Heart left ventricle (tissue), 16 donors: ENCODE measurements at regions not wholly inside any gene's neighbourhood (a gene's known extent, or its start where the extent isn't known, plus 50 kb on each side); places are given as distances from the start of the nearest gene placed in this dataset.

ENCODE experiments used
- ATAC-seq, 4 donors: fragments of 200-7000 bp; cut with Tn5 transposase; one replicate each; pipeline ENCODE4 v1.9.1; 2020 to 2022; ENCODE audit warnings: moderate library complexity in 4 of 4, mild to moderate bottlenecking in 3 of 4, moderate number of reproducible peaks in 1 of 4
- DNase-seq, 5 donors: peaks; one replicate each; pipeline ENCODE4 v3.0.0-alpha.2; 2020
- H3K27ac ChIP-seq, 12 donors: fragments of 200-600 bp; sonication (generic) in 4 of 12; one replicate each; pipeline versions ENCODE4 v1.5.0 to v1.8.0; 2016 to 2022; ENCODE audit warnings: mild to moderate bottlenecking in 2 of 12
- H3K27me3 ChIP-seq, 9 donors: fragments of 200-600 bp; sonication (generic) in 2 of 9; one replicate each; pipeline versions ENCODE4 v1.5.1 to v1.8.0; 2016 to 2022; ENCODE audit warnings: mild to moderate bottlenecking in 3 of 9
- H3K36me3 ChIP-seq, 9 donors: fragments of 200-600 bp; sonication (generic) in 2 of 9; one replicate each; pipeline versions ENCODE4 v1.5.0 to v1.8.0; 2018 to 2022; ENCODE audit warnings: mild to moderate bottlenecking in 2 of 9
- H3K4me1 ChIP-seq, 12 donors: fragments of 200-600 bp; sonication (generic) in 4 of 12; one replicate each; pipeline versions ENCODE4 v1.5.0 to v1.8.0; 2016 to 2022; ENCODE audit warnings: mild to moderate bottlenecking in 3 of 12
- H3K4me3 ChIP-seq, 12 donors: fragments of 200-600 bp; sonication (generic) in 4 of 12; one replicate each; pipeline versions ENCODE4 v1.5.0 to v1.8.0; 2017 to 2022; ENCODE audit warnings: mild to moderate bottlenecking in 9 of 12, moderate library complexity in 4 of 12
- H3K9me3 ChIP-seq, 12 donors: fragments of 200-600 bp; sonication (generic) in 4 of 12; one replicate each; pipeline versions ENCODE4 v1.5.0 to v1.8.0; 2016 to 2022; ENCODE audit warnings: mild to moderate bottlenecking in 1 of 12
- POLR2A ChIP-seq, 2 donors: fragments of 450-650 bp; IDR thresholded peaks; one replicate each; pipeline ENCODE4 v1.6.1; 2017; ENCODE audit warnings: antibody characterized with exemption in 2 of 2, mild to moderate bottlenecking in 2 of 2, moderate library complexity in 2 of 2
- WGBS, 4 donors: extraction: QIAGEN DNeasy Blood & Tissue Kit in 2 of 4; methylation state at CpG; one replicate each; pipeline versions ENCODE4 v1.1.5 to v1.1.7; 2013 to 2018; 5-methylcytosine and 5-hydroxymethylcytosine counted together
- intact Hi-C, 10 donors: fragments of 100-400 bp; cut with DNase I; formaldehyde crosslinking; loops; one replicate each; pipeline versions ENCODE4 v1.11.1 to v1.14.2; 2022
- TF ChIP-seq, protein P1 (sequence below), 12 donors: fragments of 200-600 bp; sonication (generic) in 4 of 12; IDR thresholded peaks; one replicate each; pipeline versions ENCODE4 v1.5.0 to v1.8.0; 2018 to 2022; ENCODE audit warnings: antibody characterized with exemption in 12 of 12, mild to moderate bottlenecking in 5 of 12
- donor health status: ischemic (EF 13 %, LVEDD 7.1; RV severe dilation, severe dysfunction).
- donor health status: healthy with polysubstance abuse.
- donor health status: DM: no; HTN: yes; CAD: no.
- donor health status: DM: no; HTN: no; CAD: no.
- donor health status: ischemic (EF 25% LVEDD 6.9; RV normal size, moderate dysfunction).
- donor health status: ischemic (EF 25% LVEDD 5.7; RV mildly dilated, moderate dysfunction).
- donor health status: healthy.
- donor health status: DM: yes; HTN: yes; CAD: no.
- donor health status: ischemic (EF 35%, LVEDD 5.7; RV mildly dilated, moderate dysfunction).
- donor health status: nonischemic (EF 11% LVEDD 7.7; RV severe dilation, severe dysfunction).
- donor health status: DM: yes; HTN: yes; CAD: no.
- donor health status: PGD.
- donor health status: ischemic (EF 29% LVEDD 5.4; RV normal size, mild dysfunction).
- donor health status: nonischemic (EF 23%, LVEDD 6.1; RV moderate dilation, normal function).

DNA sequence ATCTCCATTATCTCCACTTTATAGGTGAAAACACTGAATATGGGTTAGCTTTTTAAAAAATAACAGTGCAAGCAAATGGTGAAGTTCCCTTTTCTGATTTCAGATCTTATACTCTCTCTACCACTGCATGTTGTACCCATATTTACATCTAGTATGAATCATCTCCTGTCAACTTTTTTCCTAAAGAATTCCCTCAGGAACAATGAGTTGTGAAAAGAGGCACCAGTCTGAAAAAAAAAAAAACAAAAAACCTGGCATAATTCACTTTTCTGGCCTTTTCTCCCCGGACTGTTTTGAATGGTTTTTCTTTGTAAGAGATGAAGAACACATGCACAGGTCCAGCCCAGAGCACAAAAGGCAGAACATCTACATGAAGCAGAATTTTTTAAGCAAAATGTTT is 596.0 kb downstream of the COL12A1 start:
- no peak for DNase-seq
- Histone ChIP-seq H3K36me3 (no peaks in the 10 kb centered on the region), H3K4me3 (no peak overlapping the region), H3K9me3 (no peaks in the 10 kb centered on the region), H3K4me1 (peaks cover 0 to 20% (median 0%) of the 10 kb centered on the region in 12 donors), H3K27ac (no peak overlapping the region), H3K27me3 (no peaks in the 10 kb centered on the region)
- no peak for ATAC-seq
- WGBS, 4 donors = 50 to 67% (median 59%) methylated on average over 1 of the region's 1 CpG
- TF ChIP-seq, protein P1, sequence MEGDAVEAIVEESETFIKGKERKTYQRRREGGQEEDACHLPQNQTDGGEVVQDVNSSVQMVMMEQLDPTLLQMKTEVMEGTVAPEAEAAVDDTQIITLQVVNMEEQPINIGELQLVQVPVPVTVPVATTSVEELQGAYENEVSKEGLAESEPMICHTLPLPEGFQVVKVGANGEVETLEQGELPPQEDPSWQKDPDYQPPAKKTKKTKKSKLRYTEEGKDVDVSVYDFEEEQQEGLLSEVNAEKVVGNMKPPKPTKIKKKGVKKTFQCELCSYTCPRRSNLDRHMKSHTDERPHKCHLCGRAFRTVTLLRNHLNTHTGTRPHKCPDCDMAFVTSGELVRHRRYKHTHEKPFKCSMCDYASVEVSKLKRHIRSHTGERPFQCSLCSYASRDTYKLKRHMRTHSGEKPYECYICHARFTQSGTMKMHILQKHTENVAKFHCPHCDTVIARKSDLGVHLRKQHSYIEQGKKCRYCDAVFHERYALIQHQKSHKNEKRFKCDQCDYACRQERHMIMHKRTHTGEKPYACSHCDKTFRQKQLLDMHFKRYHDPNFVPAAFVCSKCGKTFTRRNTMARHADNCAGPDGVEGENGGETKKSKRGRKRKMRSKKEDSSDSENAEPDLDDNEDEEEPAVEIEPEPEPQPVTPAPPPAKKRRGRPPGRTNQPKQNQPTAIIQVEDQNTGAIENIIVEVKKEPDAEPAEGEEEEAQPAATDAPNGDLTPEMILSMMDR (IDR thresholded peaks at IDR 0.05) = no peak
- no peak for TF ChIP-seq POLR2A (IDR thresholded peaks at IDR 0.05)
- intact Hi-C loops = no loop called here

GRCh38 chr6:74607934-74608333 is 597.9 kb downstream of the COL12A1 start:
- peaks cover 0 to 20% (median 0%) of the 10 kb centered on the region in 12 donors for H3K4me1 ChIP-seq
- DNase-seq (no peak), ATAC-seq (no peak)
- intact Hi-C loops = no loop called here
- no peak overlapping the region for H3K4me3 ChIP-seq
- H3K9me3 ChIP-seq = no peaks in the 10 kb centered on the region
- H3K27ac ChIP-seq = peak overlapping the region in 1 of 12 donors; percentile 43
- H3K27me3 ChIP-seq = no peaks in the 10 kb centered on the region
- H3K36me3 ChIP-seq = no peaks in the 10 kb centered on the region
- TF ChIP-seq POLR2A (IDR thresholded peaks at IDR 0.05) = no peak
- TF ChIP-seq, protein P1 (IDR thresholded peaks at IDR 0.05) = no peak
- WGBS, 4 donors = 53 to 61% (median 57%) methylated on average over 3 of the region's 3 CpGs

- WGBS, 4 donors = 91 to 94% (median 93%) methylated on average over 1 of the region's 1 CpG
- no peak for ATAC-seq
- Histone ChIP-seq H3K9me3 (no peaks in the 10 kb centered on the region), H3K27me3 (no peaks in the 10 kb centered on the region), H3K27ac (peak overlapping the region in 4 of 12 donors; percentile 23 to 65 (median 48)), H3K4me1 (peaks cover 0 to 20% (median 0%) of the 10 kb centered on the region in 12 donors), H3K36me3 (no peaks in the 10 kb centered on the region), H3K4me3 (no peak overlapping the region)
- no peak for DNase-seq
- intact Hi-C loops = no loop called here
- TF ChIP-seq, protein P1 (IDR thresholded peaks at IDR 0.05) = no peak
- no peak for TF ChIP-seq POLR2A (IDR thresholded peaks at IDR 0.05)
Measured at GRCh38 chr6:74607468-74607867, 598.4 kb downstream of the COL12A1 start.

- intact Hi-C loops = no loop called here
- ATAC-seq = peak; percentile 71 to 97 (median 84)
- no peaks in the 10 kb centered on the region for H3K9me3 ChIP-seq
- TF ChIP-seq, protein P1 (IDR thresholded peaks at IDR 0.05) = no peak
- TF ChIP-seq POLR2A (IDR thresholded peaks at IDR 0.05) = no peak
- no peaks in the 10 kb centered on the region for H3K36me3 ChIP-seq
- no peaks in the 10 kb centered on the region for H3K27me3 ChIP-seq
- 70 to 82% (median 73%) methylated on average over 3 of the region's 3 CpGs for WGBS, 4 donors
- peak overlapping the region in 10 of 12 donors; percentile 27 to 74 (median 47) for H3K27ac ChIP-seq
- H3K4me3 ChIP-seq = no peak overlapping the region
- DNase-seq = no peak
- H3K4me1 ChIP-seq = peaks cover 0 to 20% (median 0%) of the 10 kb centered on the region in 12 donors
Measured at GRCh38 chr6:74606582-74607071, 599.2 kb downstream of the COL12A1 start.
